Left lung (tissue), 4 donors: ENCODE measurements at regions not wholly inside any gene's neighbourhood (a gene's known extent, or its start where the extent isn't known, plus 50 kb on each side); places are given as distances from the start of the nearest gene placed in this dataset.

Experiments
- ATAC-seq: fragments of 200-7000 bp; cut with Tn5 transposase; one replicate; pipeline ENCODE4 v1.9.1; 2020; ENCODE audit warnings: moderate library complexity
- DNase-seq, 4 donors: peaks; one replicate each; pipeline ENCODE4 v3.0.0-alpha.2; 2013 to 2020
- H3K27ac ChIP-seq, 2 donors: fragments of 200-600 bp; sonication (generic) in 1 of 2; one replicate each; pipeline versions ENCODE4 v1.5.0 to v1.8.0; 2020 to 2021
- H3K27me3 ChIP-seq, 2 donors: fragments of 200-600 bp; sonication (generic) in 1 of 2; one replicate each; pipeline versions ENCODE4 v1.5.0 to v1.8.0; 2020 to 2021
- H3K36me3 ChIP-seq, 2 donors: fragments of 200-600 bp; sonication (generic) in 1 of 2; one replicate each; pipeline versions ENCODE4 v1.5.0 to v1.8.0; 2020 to 2021
- H3K4me1 ChIP-seq, 2 donors: fragments of 200-600 bp; one replicate each; pipeline ENCODE4 v1.8.0; 2021
- H3K4me3 ChIP-seq, 2 donors: fragments of 200-600 bp; sonication (generic) in 1 of 2; one replicate each; pipeline versions ENCODE4 v1.5.0 to v1.8.0; 2020 to 2021; ENCODE audit warnings: mild to moderate bottlenecking in 1 of 2
- H3K9me3 ChIP-seq, 2 donors: fragments of 200-600 bp; sonication (generic) in 1 of 2; one replicate each; pipeline versions ENCODE4 v1.5.0 to v1.8.0; 2020 to 2021
- CTCF ChIP-seq, 2 donors: fragments of 200-600 bp; sonication (generic) in 1 of 2; IDR thresholded peaks; one replicate each; pipeline versions ENCODE4 v1.5.0 to v1.8.0; 2021; ENCODE audit warnings: antibody characterized with exemption in 2 of 2
- intact Hi-C, 2 donors: fragments of 100-400 bp; cut with DNase I; formaldehyde crosslinking; loops; one replicate each; pipeline versions ENCODE4 v1.11.2 to v1.14.2; 2022
- donor health status: DM: no; HTN: yes; CAD: no.
- donor health status: DM: no; HTN: no; CAD: no.

GRCh38 chr3:107428051-107428858 is 51.0 kb downstream of the CCDC54 start:
- DNase-seq (no peak), ATAC-seq (no peak)
- H3K36me3 ChIP-seq, result no peaks in the 10 kb centered on the region
- H3K27me3 ChIP-seq, result peaks cover 0 to 21% of the 10 kb centered on the region in 2 donors
- TF ChIP-seq CTCF (IDR thresholded peaks at IDR 0.05), result no peak
- H3K4me1 ChIP-seq, result peaks cover 6 to 24% of the 10 kb centered on the region in 2 donors
- intact Hi-C loops, result no loop called here
- H3K4me3 ChIP-seq, result no peak overlapping the region
- no peaks in the 10 kb centered on the region for H3K9me3 ChIP-seq
- H3K27ac ChIP-seq, result no peak overlapping the region

GRCh38 chr3:107429320-107430181 is 52.3 kb downstream of the CCDC54 start:
- Histone ChIP-seq H3K27me3 (peaks cover 0 to 21% of the 10 kb centered on the region in 2 donors), H3K36me3 (no peaks in the 10 kb centered on the region), H3K27ac (peak overlapping the region; percentile 35 to 63), H3K4me1 (peaks cover 6 to 24% of the 10 kb centered on the region in 2 donors), H3K4me3 (peak overlapping the region; percentile 28 to 71), H3K9me3 (no peaks in the 10 kb centered on the region)
- intact Hi-C loops, result no loop called here
- peak; percentile 80 to 90 for TF ChIP-seq CTCF (IDR thresholded peaks at IDR 0.05)
- ATAC-seq (peak; percentile 89), DNase-seq (peak; percentile 65 to 88 (median 80))

- ATAC-seq (peak; percentile 3), DNase-seq (peak in 1 of 4 donors; percentile 24)
- no peaks in the 10 kb centered on the region for H3K9me3 ChIP-seq
- no peaks in the 10 kb centered on the region for H3K36me3 ChIP-seq
- intact Hi-C loops, result no loop called here
- TF ChIP-seq CTCF (IDR thresholded peaks at IDR 0.05), result no peak
- peak overlapping the region; percentile 35 to 92 for H3K27ac ChIP-seq
- H3K4me1 ChIP-seq, result peaks cover 6 to 24% of the 10 kb centered on the region in 2 donors
- H3K27me3 ChIP-seq, result peaks cover 0 to 21% of the 10 kb centered on the region in 2 donors
- peak overlapping the region; percentile 63 to 71 for H3K4me3 ChIP-seq
These were observed 53.2 kb downstream of the CCDC54 start for GRCh38 chr3:107430214-107430995.

GRCh38 chr3:107430996-107431245 is 53.7 kb downstream of the CCDC54 start:
- DNase-seq, result peak in 2 of 4 donors; percentile 36
- ATAC-seq, result peak; percentile 24

More at GRCh38 chr3:107430996-107431245, 53.7 kb downstream of the CCDC54 start:
- no peak for TF ChIP-seq CTCF (IDR thresholded peaks at IDR 0.05)
- peaks cover 6 to 24% of the 10 kb centered on the region in 2 donors for H3K4me1 ChIP-seq
- H3K27me3 ChIP-seq, result peaks cover 0 to 21% of the 10 kb centered on the region in 2 donors
- intact Hi-C loops, result no loop called here
- no peaks in the 10 kb centered on the region for H3K36me3 ChIP-seq
- peak overlapping the region; percentile 92 to 93 for H3K27ac ChIP-seq
- no peaks in the 10 kb centered on the region for H3K9me3 ChIP-seq
- H3K4me3 ChIP-seq, result peak overlapping the region; percentile 63 to 71
